Iris pigment epithelial cell (primary cell): ENCODE measurements at regions not wholly inside any gene's neighbourhood (a gene's known extent, or its start where the extent isn't known, plus 50 kb on each side); places are given as distances from the start of the nearest gene placed in this dataset.

Experiments used
- DNase-seq: peaks from one replicate; pipeline ENCODE4 v3.0.0-alpha.2; 2011; ENCODE audit warnings: low read depth

DNA sequence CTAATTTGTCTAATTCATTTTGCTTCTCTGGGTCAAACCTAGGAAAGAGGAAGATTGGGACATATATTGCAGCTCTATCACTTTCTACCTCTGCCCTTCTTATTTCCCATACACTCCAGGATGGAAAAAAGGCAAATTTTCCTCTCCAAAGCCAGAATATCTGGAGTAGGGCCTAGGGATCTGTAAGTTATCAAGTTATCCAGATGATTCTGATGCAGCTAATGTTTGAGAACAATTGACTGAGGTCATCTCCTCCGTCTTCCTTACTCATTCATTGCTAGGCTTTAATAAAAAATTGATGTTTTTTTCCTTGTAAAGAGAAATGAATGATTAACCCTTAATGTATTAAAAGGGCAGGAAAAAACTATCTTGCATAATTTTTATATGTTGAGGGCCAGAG is 211.9 kb upstream of the GLI3 start:
- no peak for DNase-seq

GRCh38 chr7:42445691-42446090 is 208.7 kb upstream of the GLI3 start:
- DNase-seq: peak; percentile 29

- DNase-seq: no peak
Measured at GRCh38 chr7:42440951-42441350, 203.9 kb upstream of the GLI3 start.

DNA sequence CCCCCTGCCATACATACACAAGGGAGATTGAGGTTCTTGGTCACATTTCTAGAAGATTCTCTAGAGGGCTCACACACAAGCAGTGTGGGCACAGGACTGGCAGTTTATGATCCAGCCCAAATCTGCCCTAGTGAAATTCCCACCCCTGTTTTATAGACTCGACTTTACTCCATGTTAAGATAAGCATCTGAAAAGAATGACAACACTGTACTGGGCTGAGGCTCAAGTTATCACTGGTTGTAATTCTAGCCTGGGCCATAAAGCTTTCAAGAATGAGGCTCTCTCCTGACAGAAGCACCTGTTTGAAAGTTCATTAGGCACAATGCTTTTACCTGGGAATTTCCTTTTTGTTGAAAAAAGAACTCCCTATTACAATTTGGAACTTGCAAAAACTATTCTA is 195.6 kb upstream of the GLI3 start:
- no peak for DNase-seq

DNA sequence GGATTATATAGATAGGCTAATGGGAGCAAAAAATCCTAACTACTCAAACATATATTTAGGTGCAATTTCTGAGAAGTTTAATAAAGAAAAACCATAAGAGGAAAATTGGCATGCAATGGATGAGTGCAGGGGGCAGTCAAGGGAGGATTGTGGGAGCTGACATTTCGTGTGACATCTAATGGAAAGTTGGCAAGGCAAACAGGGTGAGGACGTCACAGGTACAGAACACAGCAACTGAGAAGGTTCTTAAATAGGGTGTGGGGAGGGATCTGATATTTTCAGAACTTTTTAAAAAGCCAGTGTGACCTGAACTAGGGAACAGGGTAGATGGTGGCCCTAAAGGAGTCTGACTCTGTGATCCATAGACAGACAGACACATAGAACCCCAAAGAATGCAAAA is 194.9 kb upstream of the GLI3 start:
- DNase-seq: no peak

GRCh38 chr7:42429339-42429738 is 192.3 kb upstream of the GLI3 start:
- DNase-seq: no peak

DNA sequence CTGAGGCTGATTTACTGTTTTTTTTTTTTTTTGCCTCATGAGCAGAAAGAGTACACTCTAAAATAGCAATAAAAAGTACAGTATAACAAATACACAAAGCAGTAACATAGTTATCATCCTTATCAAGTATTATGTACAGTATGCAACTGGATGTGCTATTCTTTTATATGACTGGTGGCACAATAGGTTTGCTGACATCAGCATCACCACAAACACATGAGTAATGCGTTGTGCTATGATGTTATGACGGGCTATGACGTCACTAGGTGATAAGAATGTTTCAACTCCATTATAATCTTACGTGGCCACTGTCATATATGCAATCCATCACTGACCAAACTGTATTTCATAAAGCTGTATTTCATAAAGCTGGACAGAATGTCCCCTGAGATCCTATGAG is 189.2 kb upstream of the GLI3 start:
- DNase-seq: peak; percentile 42

DNA sequence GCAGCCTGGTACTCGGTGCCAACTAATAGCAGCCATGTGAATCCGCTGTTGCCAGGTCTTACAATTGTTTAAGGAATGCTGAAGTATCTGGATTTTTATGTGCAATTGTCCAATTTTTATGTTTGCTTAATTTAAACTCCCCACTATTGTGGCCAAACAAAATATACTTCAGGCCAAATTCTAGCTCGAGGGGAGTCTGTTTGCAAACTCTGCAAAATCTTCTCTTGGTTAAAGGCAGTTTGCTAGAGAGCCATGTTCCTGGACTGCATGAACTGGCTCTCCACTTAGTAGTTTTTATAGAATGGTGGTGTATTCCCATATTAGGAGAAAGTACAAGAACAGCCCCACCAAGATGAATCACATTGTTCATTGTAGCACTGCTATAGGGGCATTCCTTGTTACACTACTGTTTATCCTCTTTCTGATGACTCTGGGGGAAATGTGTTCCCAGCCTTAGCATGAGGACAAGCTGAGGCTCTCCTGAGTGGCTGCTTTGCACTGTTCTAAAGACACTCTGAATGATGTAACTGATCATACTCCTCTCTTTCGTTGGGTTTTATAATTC is 178.0 kb upstream of the GLI3 start:
- DNase-seq: peak; percentile 10

DNA sequence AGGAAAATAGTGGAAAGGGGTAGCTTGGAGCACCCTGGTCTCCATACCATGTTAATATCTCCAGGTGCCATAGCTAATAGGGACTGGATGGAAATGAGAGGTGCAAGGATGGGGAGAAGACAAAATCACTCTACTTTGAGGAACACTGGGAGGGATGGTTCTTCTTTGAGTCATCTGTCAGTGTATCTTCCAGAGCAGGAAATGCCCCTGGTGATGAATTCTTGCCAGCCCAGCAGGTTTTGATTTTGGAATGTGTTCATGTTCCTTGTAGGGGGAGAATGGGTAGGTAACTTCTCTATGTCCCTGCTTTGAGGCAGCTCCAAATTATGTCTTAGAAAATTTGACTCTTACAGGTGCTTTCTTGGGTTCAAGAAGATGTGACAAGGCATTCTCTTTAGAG is 177.0 kb upstream of the GLI3 start:
- DNase-seq: no peak

- no peak for DNase-seq
Measured at GRCh38 chr7:42409296-42409695, 172.3 kb upstream of the GLI3 start.

DNA sequence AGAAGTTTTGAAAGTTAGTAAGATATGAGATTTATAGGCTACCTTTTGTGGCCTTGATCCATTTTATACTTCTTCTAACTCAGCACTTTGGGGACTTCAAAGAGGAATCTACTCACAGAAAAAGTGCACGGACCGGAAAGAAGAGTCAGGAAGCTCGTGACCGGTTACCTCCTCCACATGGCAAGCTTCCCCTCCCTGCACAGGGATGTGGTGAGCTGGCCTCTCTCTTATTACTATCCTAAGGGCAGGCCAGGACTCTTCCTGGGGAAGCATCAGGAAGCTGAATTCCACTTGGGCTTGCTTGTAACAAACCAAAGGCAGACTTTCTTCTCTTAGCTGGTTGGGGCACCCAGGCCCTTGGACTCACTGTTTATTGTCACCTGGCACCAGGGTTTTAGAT is 170.8 kb upstream of the GLI3 start:
- DNase-seq: no peak

DNA sequence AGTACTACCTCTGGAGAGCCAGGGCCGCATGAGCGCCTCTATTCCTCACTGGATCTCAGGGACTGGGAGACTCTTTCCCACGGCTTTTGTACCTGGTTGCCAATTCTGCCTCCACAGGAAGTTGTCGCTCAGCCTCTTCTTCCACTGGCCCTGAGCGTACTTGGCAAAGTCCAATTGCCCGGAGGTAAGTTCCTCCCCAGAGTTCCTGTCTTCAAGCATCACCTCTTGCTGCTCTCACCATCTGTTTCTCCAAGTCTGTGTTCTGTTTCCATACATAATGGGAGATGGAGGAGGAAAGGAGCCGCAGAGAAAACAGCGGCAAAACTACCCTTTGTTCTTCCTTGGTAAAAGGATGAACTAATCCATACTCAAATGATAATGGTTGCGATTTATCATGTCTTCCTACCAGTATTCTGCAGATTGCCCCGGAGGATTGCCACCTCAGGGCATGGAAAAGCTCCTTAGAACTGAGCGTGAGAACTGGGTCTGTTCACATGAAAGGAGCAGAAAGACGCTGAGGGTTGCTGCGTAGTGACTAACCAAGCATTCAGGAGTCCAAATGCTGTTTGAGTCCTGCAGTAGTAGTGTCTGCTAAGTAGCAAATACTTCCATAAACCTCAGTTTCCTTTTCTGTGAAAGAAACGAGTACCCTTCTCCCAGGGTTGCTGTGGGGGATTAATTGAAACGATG is 170.2 kb upstream of the GLI3 start:
- DNase-seq: no peak

DNA sequence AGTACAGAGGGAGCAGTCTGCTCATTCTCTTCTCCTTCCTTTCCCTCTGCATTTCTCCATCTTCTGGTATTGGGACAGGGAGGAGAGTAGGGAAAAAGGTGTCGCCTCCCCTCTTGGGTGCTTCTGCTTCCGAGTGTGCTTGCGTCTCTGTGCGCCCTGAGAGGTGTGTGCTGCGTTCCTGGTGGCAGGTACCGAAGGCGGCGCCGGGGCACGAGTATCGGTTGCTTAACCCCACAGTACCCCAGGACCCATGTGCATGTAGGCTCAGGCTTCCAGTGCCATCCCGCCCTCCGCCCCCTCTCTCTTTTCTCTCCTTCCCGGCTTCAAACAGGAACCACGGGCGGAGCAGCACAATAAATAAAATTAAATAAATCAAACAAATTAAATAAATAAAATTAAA is 169.3 kb upstream of the GLI3 start:
- DNase-seq: no peak

DNA sequence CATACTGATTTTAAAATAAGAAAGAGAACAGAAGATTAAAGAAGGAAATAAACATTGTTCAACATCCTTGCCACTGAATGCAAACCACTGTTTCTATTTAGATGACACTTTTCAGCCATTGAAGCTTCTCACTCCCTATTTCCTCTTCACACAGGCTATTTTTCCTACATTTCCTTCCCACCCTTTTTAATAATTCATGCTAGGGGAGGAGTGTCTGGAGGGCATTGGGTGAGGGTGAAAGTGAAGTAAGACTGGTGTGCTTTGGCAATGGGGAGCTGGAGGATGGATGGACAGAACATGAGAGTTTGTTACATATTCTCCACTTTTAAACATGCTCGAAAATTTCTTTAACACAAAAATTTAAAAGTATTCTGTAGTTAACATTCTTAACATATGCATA is 168.8 kb upstream of the GLI3 start:
- no peak for DNase-seq

DNA sequence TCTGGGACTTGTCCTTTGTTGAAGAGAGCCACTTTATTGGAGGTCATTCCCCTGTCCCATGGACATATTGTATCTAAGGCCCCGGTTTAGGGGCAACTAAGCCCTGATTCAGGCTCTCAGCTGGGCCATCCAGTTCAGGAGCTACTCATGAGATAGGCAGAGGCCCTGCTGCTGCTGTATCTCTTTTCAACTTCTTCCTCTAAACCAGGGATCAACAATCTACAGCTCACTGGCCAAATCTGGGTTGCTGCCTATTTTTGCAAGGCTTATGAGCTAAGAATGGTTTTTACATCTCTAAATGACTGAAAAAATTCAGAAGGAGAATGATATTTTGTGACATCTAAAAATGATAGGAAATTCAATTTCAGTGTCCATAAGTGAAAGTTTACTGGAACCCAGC is 166.8 kb upstream of the GLI3 start:
- DNase-seq: no peak

DNA sequence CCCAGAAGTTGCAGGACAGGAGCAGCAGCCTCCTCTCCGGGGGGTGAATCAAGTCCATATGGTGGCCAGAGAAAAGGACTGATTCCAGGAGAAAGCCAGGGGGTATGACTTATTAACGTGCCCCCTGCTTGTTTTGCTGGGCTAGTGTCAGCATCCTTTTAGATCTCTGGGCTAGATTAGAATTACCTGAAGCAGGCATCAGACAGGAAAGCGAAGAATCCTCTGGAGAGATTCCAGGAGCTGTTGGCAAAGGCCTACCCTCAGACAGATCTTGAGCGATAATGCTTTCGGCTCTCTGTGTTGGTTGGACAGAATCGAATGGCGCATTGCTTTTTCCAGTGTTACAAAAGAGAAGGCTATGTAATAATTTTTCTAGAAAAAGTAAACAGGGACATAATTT is 164.0 kb upstream of the GLI3 start:
- DNase-seq: no peak

GRCh38 chr7:42400211-42400772 is 163.3 kb upstream of the GLI3 start:
- no peak for DNase-seq

GRCh38 chr7:42395607-42396006 is 158.6 kb upstream of the GLI3 start:
- DNase-seq: no peak

DNA sequence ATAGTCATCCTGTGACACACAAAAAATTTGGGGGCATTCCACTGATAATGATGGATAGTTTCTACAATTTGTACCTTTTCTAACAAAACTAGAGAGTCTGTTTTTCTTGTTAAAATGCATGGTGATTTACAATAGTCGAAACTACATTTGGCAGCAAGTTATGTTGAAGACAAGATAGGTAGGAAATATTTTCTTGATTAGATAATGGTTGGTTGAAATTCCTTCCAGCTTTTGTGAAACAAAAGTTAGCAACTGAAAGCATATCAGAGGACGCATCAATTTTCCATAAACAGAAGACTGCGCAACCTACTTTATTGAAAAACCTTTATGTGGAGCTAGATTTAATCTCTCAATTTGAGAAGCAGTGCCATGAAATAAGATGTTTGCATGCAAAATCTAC is 155.8 kb upstream of the GLI3 start:
- DNase-seq: peak; percentile 14

- DNase-seq: no peak
Measured at GRCh38 chr7:42389697-42390096, 152.7 kb upstream of the GLI3 start.

GRCh38 chr7:42385912-42386311 is 148.9 kb upstream of the GLI3 start:
- no peak for DNase-seq

DNA sequence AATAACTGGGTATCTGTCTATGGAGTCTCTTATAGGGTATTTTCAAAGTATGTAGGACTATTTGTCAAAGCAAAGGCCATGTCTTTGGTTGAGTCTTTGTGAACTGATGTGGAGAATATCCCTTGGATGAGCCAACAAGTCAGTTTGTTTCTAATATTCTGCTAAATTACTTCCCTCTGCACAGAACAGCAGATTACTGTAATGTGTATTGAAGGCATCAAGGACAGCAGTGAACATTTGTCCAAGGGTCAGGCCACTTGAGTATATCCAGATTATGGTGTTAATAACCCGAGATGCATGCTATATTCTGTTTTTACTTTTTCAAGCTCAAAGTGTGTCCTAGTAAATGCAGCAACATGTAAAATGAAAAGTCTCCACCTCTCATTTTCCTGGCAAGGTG is 144.2 kb upstream of the GLI3 start:
- DNase-seq: no peak

DNA sequence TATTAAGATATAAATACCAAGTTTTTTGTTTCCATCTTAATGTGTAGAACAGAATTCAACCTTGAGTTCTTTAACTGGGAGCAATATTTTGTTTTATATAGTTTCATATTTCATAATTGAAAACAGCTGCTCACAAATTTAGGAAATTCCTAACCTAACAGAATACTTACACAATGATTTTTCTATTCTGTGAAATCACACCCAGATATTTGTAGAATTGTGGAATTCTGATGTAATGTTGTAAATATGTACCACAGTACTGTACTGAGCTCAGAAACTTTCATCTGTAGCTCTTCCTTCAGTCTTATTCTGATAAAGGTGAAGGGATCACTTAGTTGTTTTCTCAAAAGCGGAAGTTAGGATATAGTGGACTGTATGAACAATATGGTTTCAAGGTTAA is 143.4 kb upstream of the GLI3 start:
- peak; percentile 82 for DNase-seq

- no peak for DNase-seq
Measured at GRCh38 chr7:42378149-42378548, 141.1 kb upstream of the GLI3 start.
